CD4-positive, alpha-beta T cell treated with Interferon alpha-2 for 1 hour (primary cell): ENCODE measurements at regions not wholly inside any gene's neighbourhood (a gene's known extent, or its start where the extent isn't known, plus 50 kb on each side); places are given as distances from the start of the nearest gene placed in this dataset.

Experiments
- DNase-seq, 2 donors: peaks; one replicate each; pipeline ENCODE4 v3.0.0-alpha.2; 2020 to 2022

DNA sequence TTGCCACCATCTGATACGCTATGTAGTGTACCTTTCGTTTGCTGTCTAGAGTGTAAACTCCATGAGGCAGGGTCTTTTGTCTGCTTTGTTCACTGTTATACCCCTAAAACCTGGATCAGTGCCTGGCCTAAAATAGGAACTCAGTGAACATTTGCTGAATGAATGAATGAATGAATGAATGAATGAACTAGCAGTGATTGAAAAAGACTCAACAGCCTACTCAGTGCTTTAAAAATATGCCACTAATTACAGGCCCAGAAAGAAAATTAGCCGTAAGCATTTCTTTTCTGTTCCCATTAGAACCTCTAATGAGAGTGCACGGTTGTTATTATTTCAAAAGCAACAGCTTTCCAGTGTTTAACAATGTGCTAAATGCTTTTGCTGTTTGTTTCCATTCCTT, 69.3 kb upstream of the SYT6 start:
- DNase-seq, result no peak

- no peak for DNase-seq
These were observed 65.7 kb upstream of the SYT6 start for GRCh38 chr1:114219172-114219868.

GRCh38 chr1:114218361-114219171, 64.9 kb upstream of the SYT6 start:
- DNase-seq, result no peak

- no peak for DNase-seq
These were observed 62.9 kb upstream of the SYT6 start for GRCh38 chr1:114216431-114217173.

- DNase-seq, result no peak
These were observed 61.8 kb upstream of the SYT6 start for GRCh38 chr1:114215436-114215835.

GRCh38 chr1:114214016-114214415, 60.3 kb upstream of the SYT6 start:
- DNase-seq, result no peak

DNA sequence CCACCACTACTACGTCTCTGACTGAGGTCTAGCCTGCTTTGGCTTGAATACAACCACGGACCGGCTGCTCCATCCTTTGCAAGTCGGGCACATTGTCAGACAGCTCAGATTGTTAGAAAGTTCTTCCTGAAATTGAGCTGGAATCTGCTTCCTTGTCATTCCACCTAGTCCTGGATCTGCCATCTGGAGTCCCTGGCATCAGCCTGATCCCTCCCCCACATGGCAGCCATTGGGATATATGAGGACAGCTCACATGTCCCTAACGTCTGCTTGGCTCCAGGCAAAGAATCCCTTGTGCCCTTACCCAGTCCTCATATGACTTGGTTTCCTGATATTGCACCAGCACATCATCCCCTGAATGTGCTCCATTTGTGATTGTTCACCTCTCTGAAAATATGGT, 56.3 kb upstream of the SYT6 start:
- no peak for DNase-seq

GRCh38 chr1:114208714-114209113, 55.0 kb upstream of the SYT6 start:
- DNase-seq, result no peak

- DNase-seq, result no peak
These were observed 54.4 kb upstream of the SYT6 start for GRCh38 chr1:114208106-114208505.

- no peak for DNase-seq
These were observed 54.0 kb upstream of the SYT6 start for GRCh38 chr1:114207635-114208034.

- no peak for DNase-seq
These were observed 52.7 kb upstream of the SYT6 start for GRCh38 chr1:114206392-114206791.

DNA sequence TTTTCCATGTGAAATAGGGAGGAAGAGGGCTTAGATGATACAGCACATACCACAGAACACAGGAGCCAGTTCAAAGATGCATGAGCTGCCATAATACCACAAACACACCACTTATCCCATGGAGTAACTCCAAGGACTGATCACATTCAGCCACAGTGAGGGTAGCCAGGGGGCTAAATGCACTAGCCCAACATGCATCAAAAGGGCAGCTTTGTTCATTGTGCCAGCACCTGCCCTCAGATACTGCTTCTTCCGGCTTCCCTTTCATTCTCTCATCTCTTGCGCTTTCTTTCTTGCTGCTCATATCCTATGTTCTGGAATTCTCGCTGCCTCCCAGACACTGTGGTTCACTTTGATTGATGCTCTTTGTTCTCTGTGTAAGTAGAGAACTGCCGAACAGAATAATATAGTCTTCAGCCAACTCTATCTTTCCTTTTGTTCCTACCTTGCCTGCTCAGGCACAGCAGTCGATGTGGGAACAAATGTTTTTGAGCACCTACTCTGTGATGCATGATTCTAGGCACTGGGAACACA, 50.0 kb upstream of the SYT6 start:
- no peak for DNase-seq
